ENCODE measurements at regions not wholly inside any gene's neighbourhood (a gene's known extent, or its start where the extent isn't known, plus 50 kb on each side); places are given as distances from the start of the nearest gene placed in this dataset.

DNA sequence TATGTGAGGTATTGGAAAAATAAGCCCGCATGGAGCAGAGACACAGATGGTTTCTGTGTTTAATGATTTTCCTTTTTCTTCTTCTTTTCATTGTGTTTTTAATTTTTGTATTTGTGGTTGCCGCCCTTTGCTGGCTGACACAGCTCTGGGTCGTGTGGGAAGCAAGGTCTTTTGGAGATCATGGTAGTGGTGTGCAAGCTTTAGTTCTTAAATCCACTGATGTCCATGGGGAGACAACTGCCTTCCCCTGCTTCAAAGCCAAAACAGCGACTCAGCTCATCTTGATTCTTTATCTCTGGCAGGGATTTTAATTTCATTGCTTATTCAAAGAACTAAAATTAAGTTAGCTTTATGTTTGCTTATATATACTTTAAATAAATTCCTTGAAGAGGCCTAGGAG is 711.3 kb upstream of the SGCG start:
- Histone ChIP-seq H3K27me3 (ENCODE audit: control insufficient read depth, insufficient read depth, low read length, poor library complexity, severe bottlenecking) (no peaks in the 10 kb centered on the region), H3K36me3 (ENCODE audit: control insufficient read depth, insufficient read depth, low read length) (no peaks in the 10 kb centered on the region), H3K9ac (ENCODE audit: extremely low read depth, low read length, poor library complexity, severe bottlenecking) (no peak overlapping the region), H3K4me1 (ENCODE audit: control insufficient read depth, insufficient read depth, low read length) (no peaks in the 10 kb centered on the region), H3K27ac (ENCODE audit: low read depth, low read length) (no peak overlapping the region), H3K9me3 (ENCODE audit: control insufficient read depth, low read length) (no peaks in the 10 kb centered on the region), H3K4me3 (ENCODE audit: low read length) (no peak overlapping the region)
- Mint-ChIP-seq H3K27ac (no peak overlapping the region), H3K9me3 (no peaks in the 10 kb centered on the region), H3K36me3 (ENCODE audit: low read depth) (no peaks in the 10 kb centered on the region), H3K4me1 (peaks cover 10% of the 10 kb centered on the region), H3K4me3 (no peak overlapping the region), H3K27me3 (ENCODE audit: insufficient read depth) (no peaks in the 10 kb centered on the region)
- no peak for DNase-seq
- 90 to 100% methylated on average over 1 to 3 of the region's 4 CpGs for WGBS, 2 experiments (ENCODE audit: insufficient coverage in 1 of 2, insufficient read length in 1 of 2)
- TF ChIP-seq CTCF (conservative IDR thresholded peaks at IDR 0.05): no peak

DNA sequence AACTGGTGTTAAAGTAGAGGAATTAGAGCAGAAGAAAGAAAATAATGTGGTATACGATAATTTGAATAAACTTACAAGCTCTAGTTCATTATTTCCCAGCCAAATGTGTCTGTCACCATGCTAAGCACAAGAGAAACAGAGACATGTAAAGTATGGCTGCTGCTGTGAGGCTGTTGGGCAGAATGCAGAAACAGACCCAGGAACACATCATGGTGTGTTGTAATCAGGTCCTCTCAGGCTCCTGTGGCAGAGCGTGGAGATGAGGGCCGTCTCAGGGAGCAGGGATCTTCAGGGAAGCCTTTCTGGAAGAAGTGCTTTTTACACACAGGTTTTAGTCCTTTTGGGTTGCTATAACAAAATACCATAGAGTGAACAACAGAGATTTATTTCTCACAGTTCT is 710.7 kb upstream of the SGCG start:
- Mint-ChIP-seq H3K36me3 (ENCODE audit: low read depth) (no peaks in the 10 kb centered on the region), H3K4me1 (peaks cover 10% of the 10 kb centered on the region), H3K27ac (no peak overlapping the region), H3K9me3 (no peaks in the 10 kb centered on the region), H3K27me3 (ENCODE audit: insufficient read depth) (no peaks in the 10 kb centered on the region), H3K4me3 (no peak overlapping the region)
- Histone ChIP-seq H3K9ac (ENCODE audit: extremely low read depth, low read length, poor library complexity, severe bottlenecking) (no peak overlapping the region), H3K27me3 (ENCODE audit: control insufficient read depth, insufficient read depth, low read length, poor library complexity, severe bottlenecking) (no peaks in the 10 kb centered on the region), H3K4me3 (ENCODE audit: low read length) (no peak overlapping the region), H3K9me3 (ENCODE audit: control insufficient read depth, low read length) (no peaks in the 10 kb centered on the region), H3K27ac (ENCODE audit: low read depth, low read length) (no peak overlapping the region), H3K36me3 (ENCODE audit: control insufficient read depth, insufficient read depth, low read length) (no peaks in the 10 kb centered on the region), H3K4me1 (ENCODE audit: control insufficient read depth, insufficient read depth, low read length) (no peaks in the 10 kb centered on the region)
- no peak for DNase-seq
- no peak for TF ChIP-seq CTCF (conservative IDR thresholded peaks at IDR 0.05)
- 94 to 100% methylated on average over 2 to 3 of the region's 3 CpGs for WGBS, 2 experiments (ENCODE audit: insufficient coverage in 1 of 2, insufficient read length in 1 of 2)

GRCh38 chr13:22482496-22483000 is 698.2 kb upstream of the SGCG start:
- no peak for TF ChIP-seq CTCF (conservative IDR thresholded peaks at IDR 0.05)
- Mint-ChIP-seq H3K9me3 (peaks cover 5% of the 10 kb centered on the region), H3K27me3 (ENCODE audit: insufficient read depth) (no peaks in the 10 kb centered on the region), H3K4me3 (no peak overlapping the region), H3K4me1 (no peaks in the 10 kb centered on the region), H3K27ac (no peak overlapping the region), H3K36me3 (ENCODE audit: low read depth) (no peaks in the 10 kb centered on the region)
- DNase-seq: no peak
- Histone ChIP-seq H3K27ac (ENCODE audit: low read depth, low read length) (no peak overlapping the region), H3K4me3 (ENCODE audit: low read length) (no peak overlapping the region), H3K27me3 (ENCODE audit: control insufficient read depth, insufficient read depth, low read length, poor library complexity, severe bottlenecking) (no peaks in the 10 kb centered on the region), H3K4me1 (ENCODE audit: control insufficient read depth, insufficient read depth, low read length) (no peaks in the 10 kb centered on the region), H3K36me3 (ENCODE audit: control insufficient read depth, insufficient read depth, low read length) (no peaks in the 10 kb centered on the region), H3K9ac (ENCODE audit: extremely low read depth, low read length, poor library complexity, severe bottlenecking) (no peak overlapping the region), H3K9me3 (ENCODE audit: control insufficient read depth, low read length) (no peaks in the 10 kb centered on the region)
- WGBS, 2 experiments (ENCODE audit: insufficient coverage in 1 of 2, insufficient read length in 1 of 2): 93% methylated on average over 2 of the region's 2 CpGs; no CpG with 5 or more reads in 1 of the 2 experiments
